ENCODE measurements at regions not wholly inside any gene's neighbourhood (a gene's known extent, or its start where the extent isn't known, plus 50 kb on each side); places are given as distances from the start of the nearest gene placed in this dataset.

DNA sequence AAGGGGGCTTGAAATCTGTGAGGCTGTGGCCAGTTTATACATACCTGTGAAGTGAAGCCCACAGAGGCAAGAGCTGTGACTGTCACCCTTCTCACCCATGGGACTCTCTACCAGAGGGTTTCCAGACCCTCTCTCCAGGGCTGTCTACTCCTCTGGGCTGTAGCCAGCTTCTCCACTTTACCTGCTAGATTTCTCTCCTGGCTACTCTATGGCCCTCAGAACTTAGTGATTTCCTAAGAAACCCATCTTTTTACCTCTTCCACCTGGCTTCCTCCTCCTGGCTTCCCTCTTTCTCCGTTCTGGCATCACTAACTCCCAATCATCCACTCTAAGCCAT lies 78.0 kb downstream of the SEC61B start:
- TF ChIP-seq EZH2 (IDR thresholded peaks at IDR 0.05; ENCODE audit: insufficient read depth, poor library complexity, severe bottlenecking) (no peak), EZH2phosphoT487 (IDR thresholded peaks at IDR 0.05; ENCODE audit: insufficient read depth, low read depth) (no peak)
